HEK293T (cell line): ENCODE measurements at regions not wholly inside any gene's neighbourhood (a gene's known extent, or its start where the extent isn't known, plus 50 kb on each side); places are given as distances from the start of the nearest gene placed in this dataset.

Experiments
- ARNT ChIP-seq: fragments of 450-650 bp; IDR thresholded peaks from 2 replicates; pipeline ENCODE4 v1.6.1; 2017; ENCODE audit warnings: mild to moderate bottlenecking
- CTBP1 ChIP-seq: fragments of 450-650 bp; IDR thresholded peaks from 2 replicates; pipeline ENCODE4 v1.6.1; 2016; ENCODE audit warnings: borderline replicate concordance
- FOXA1 ChIP-seq: fragments of 450-650 bp; IDR thresholded peaks from 2 replicates; pipeline ENCODE4 v1.6.1; 2016; ENCODE audit warnings: mild to moderate bottlenecking
- FOXK2 ChIP-seq: fragments of 450-650 bp; IDR thresholded peaks from 2 replicates; pipeline ENCODE4 v1.6.1; 2016; ENCODE audit warnings: mild to moderate bottlenecking
- FOXM1 ChIP-seq: fragments of 450-650 bp; IDR thresholded peaks from 2 replicates; pipeline ENCODE4 v1.6.1; 2017; ENCODE audit warnings: mild to moderate bottlenecking, borderline replicate concordance
- HDGF ChIP-seq: fragments of 450-650 bp; IDR thresholded peaks from 2 replicates; pipeline ENCODE4 v1.6.1; 2017; ENCODE audit warnings: antibody characterized with exemption, borderline replicate concordance
- L3MBTL2 ChIP-seq: fragments of 450-650 bp; conservative IDR thresholded peaks from 2 replicates; pipeline ENCODE4 v1.6.1; 2016; ENCODE audit warnings: mild to moderate bottlenecking
- LEF1 ChIP-seq: fragments of 450-650 bp; IDR thresholded peaks from 2 replicates; pipeline ENCODE4 v1.6.1; 2017; ENCODE audit warnings: mild to moderate bottlenecking, borderline replicate concordance
- NFRKB ChIP-seq: fragments of 450-650 bp; IDR thresholded peaks from 2 replicates; pipeline ENCODE4 v1.6.1; 2016; ENCODE audit warnings: mild to moderate bottlenecking, moderate library complexity
- SP1 ChIP-seq: fragments of 450-650 bp; IDR thresholded peaks from 2 replicates; pipeline ENCODE4 v1.6.1; 2017
- SUZ12 ChIP-seq: fragments of 450-650 bp; IDR thresholded peaks from 2 replicates; pipeline ENCODE4 v1.6.1; 2016; ENCODE audit warnings: mild to moderate bottlenecking
- TARDBP ChIP-seq: fragments of 450-650 bp; IDR thresholded peaks from 2 replicates; pipeline ENCODE4 v1.6.1; 2016
- ZNF384 ChIP-seq: fragments of 450-650 bp; IDR thresholded peaks from 2 replicates; pipeline ENCODE4 v1.6.1; 2016
- TF ChIP-seq, protein P1 (sequence below): fragments of 450-650 bp; IDR thresholded peaks from 2 replicates; pipeline ENCODE4 v1.6.1; 2016

DNA sequence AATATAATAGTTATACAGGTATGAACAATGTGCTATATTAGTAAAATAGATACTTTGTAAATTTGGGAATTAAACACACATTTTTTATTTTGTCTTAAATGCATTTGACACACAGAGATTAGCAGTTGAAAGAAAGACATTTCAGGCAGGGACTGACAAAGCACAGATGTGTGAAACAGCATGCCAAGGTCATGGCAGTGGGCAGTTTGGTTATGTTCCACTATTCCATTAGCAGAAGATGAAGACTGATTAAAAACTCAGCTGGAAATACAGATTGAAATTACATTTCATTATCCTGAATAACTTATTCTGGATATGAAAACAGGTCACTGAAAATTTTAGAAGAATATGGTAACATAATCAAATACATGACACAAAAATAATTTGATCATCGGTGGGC is 669.8 kb upstream of the LRFN5 start:
- TF ChIP-seq NFRKB, result no peak
- no peak for TF ChIP-seq ZNF384
- TF ChIP-seq FOXK2, result no peak
- no peak for TF ChIP-seq L3MBTL2
- no peak for TF ChIP-seq SP1
- TF ChIP-seq FOXA1, result no peak
- no peak for TF ChIP-seq CTBP1
- no peak for TF ChIP-seq ARNT
- no peak for TF ChIP-seq FOXM1
- TF ChIP-seq TARDBP, result no peak
- no peak for TF ChIP-seq SUZ12
- TF ChIP-seq, protein P1, sequence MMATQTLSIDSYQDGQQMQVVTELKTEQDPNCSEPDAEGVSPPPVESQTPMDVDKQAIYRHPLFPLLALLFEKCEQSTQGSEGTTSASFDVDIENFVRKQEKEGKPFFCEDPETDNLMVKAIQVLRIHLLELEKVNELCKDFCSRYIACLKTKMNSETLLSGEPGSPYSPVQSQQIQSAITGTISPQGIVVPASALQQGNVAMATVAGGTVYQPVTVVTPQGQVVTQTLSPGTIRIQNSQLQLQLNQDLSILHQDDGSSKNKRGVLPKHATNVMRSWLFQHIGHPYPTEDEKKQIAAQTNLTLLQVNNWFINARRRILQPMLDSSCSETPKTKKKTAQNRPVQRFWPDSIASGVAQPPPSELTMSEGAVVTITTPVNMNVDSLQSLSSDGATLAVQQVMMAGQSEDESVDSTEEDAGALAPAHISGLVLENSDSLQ, result no peak
- no peak for TF ChIP-seq LEF1
- TF ChIP-seq HDGF, result no peak
